IPS DF 6.9 (cell line): ENCODE measurements at regions not wholly inside any gene's neighbourhood (a gene's known extent, or its start where the extent isn't known, plus 50 kb on each side); places are given as distances from the start of the nearest gene placed in this dataset.

Experiments used
- DNase-seq: peaks from one replicate; pipeline ENCODE4 v3.0.0-alpha.2; 2013; ENCODE audit warnings: low read depth, low spot score
- H3K27ac ChIP-seq: one replicate; pipeline ENCODE4 v1.5.1; 2013; ENCODE audit warnings: low read length, control low read depth
- H3K27me3 ChIP-seq: 2 replicates; pipeline ENCODE4 v1.6.1; 2013; ENCODE audit warnings: mild to moderate bottlenecking, low read length; ENCODE audit not compliant: control insufficient read depth, insufficient read depth
- H3K36me3 ChIP-seq: 2 replicates; pipeline ENCODE4 v1.6.1; 2013; ENCODE audit warnings: low read length; ENCODE audit not compliant: control insufficient read depth, insufficient read depth
- H3K4me1 ChIP-seq: 2 replicates; pipeline ENCODE4 v1.6.1; 2013; ENCODE audit warnings: low read length; ENCODE audit not compliant: control insufficient read depth, insufficient read depth
- H3K4me3 ChIP-seq: 2 replicates; pipeline ENCODE4 v1.5.1; 2013; ENCODE audit warnings: mild to moderate bottlenecking, low read length
- H3K9me3 ChIP-seq: 2 replicates; pipeline ENCODE4 v1.6.1; 2013; ENCODE audit warnings: low read length, inconsistent platforms; ENCODE audit not compliant: control insufficient read depth, insufficient read depth
- WGBS: extraction: QIAGEN DNeasy Blood & Tissue Kit; methylation state at CpG from one replicate; pipeline ENCODE4 v1.1.7; 2013; ENCODE audit warnings: mixed read lengths, missing lambda C conversion rate; ENCODE audit not compliant: insufficient read length, insufficient coverage; 5-methylcytosine and 5-hydroxymethylcytosine counted together

- no peak overlapping the region for H3K27ac ChIP-seq
- no peak for DNase-seq
- no CpG with 5 or more reads among the region's 1 CpG for WGBS
- no peak overlapping the region for H3K4me3 ChIP-seq
- no peaks in the 10 kb centered on the region for H3K36me3 ChIP-seq
- no peaks in the 10 kb centered on the region for H3K9me3 ChIP-seq
- no peaks in the 10 kb centered on the region for H3K27me3 ChIP-seq
- no peaks in the 10 kb centered on the region for H3K4me1 ChIP-seq
These were observed 457.9 kb downstream of the TBC1D32 start for GRCh38 chr6:120876424-120876823.

DNA sequence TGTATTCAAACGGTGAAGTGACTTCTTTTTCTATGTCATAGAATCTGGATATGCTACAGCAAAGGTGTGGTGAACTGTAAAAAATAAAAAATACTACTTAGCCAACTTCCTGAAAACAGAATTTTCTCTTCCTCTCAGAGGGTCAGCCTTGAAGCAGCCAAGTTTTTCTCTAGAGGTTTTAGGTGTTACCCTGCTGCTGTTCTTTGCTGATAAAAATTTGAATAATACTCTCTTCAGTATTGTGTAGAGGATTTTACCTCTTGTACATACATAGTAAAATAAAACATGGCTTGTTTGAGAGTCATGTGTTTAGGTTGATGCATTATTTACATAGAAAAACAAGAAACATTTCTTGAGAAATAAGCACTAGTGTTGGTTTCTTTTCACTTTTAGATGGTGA lies 458.4 kb downstream of the TBC1D32 start:
- H3K9me3 ChIP-seq, result no peaks in the 10 kb centered on the region
- no peaks in the 10 kb centered on the region for H3K36me3 ChIP-seq
- no peak for DNase-seq
- no peak overlapping the region for H3K27ac ChIP-seq
- H3K4me3 ChIP-seq, result no peak overlapping the region
- no CpG with 5 or more reads among the region's 1 CpG for WGBS
- no peaks in the 10 kb centered on the region for H3K27me3 ChIP-seq
- no peaks in the 10 kb centered on the region for H3K4me1 ChIP-seq

GRCh38 chr6:120874422-120874821 lies 459.9 kb downstream of the TBC1D32 start:
- no peaks in the 10 kb centered on the region for H3K4me1 ChIP-seq
- no peak for DNase-seq
- no peak overlapping the region for H3K27ac ChIP-seq
- WGBS, result no CpG with 5 or more reads among the region's 6 CpGs
- H3K27me3 ChIP-seq, result no peaks in the 10 kb centered on the region
- H3K9me3 ChIP-seq, result no peaks in the 10 kb centered on the region
- no peak overlapping the region for H3K4me3 ChIP-seq
- H3K36me3 ChIP-seq, result no peaks in the 10 kb centered on the region

GRCh38 chr6:120873125-120873865 lies 461.0 kb downstream of the TBC1D32 start:
- H3K27me3 ChIP-seq, result no peaks in the 10 kb centered on the region
- H3K9me3 ChIP-seq, result no peaks in the 10 kb centered on the region
- no peak overlapping the region for H3K27ac ChIP-seq
- H3K4me3 ChIP-seq, result no peak overlapping the region
- H3K4me1 ChIP-seq, result no peaks in the 10 kb centered on the region
- no CpG with 5 or more reads among the region's 7 CpGs for WGBS
- no peak for DNase-seq
- no peaks in the 10 kb centered on the region for H3K36me3 ChIP-seq

GRCh38 chr6:120872262-120872578 lies 462.1 kb downstream of the TBC1D32 start:
- Histone ChIP-seq H3K4me3 (no peak overlapping the region), H3K36me3 (no peaks in the 10 kb centered on the region), H3K27ac (no peak overlapping the region), H3K4me1 (no peaks in the 10 kb centered on the region), H3K9me3 (no peaks in the 10 kb centered on the region), H3K27me3 (no peaks in the 10 kb centered on the region)
- no peak for DNase-seq
- WGBS, result no CpG with 5 or more reads among the region's 10 CpGs

DNA sequence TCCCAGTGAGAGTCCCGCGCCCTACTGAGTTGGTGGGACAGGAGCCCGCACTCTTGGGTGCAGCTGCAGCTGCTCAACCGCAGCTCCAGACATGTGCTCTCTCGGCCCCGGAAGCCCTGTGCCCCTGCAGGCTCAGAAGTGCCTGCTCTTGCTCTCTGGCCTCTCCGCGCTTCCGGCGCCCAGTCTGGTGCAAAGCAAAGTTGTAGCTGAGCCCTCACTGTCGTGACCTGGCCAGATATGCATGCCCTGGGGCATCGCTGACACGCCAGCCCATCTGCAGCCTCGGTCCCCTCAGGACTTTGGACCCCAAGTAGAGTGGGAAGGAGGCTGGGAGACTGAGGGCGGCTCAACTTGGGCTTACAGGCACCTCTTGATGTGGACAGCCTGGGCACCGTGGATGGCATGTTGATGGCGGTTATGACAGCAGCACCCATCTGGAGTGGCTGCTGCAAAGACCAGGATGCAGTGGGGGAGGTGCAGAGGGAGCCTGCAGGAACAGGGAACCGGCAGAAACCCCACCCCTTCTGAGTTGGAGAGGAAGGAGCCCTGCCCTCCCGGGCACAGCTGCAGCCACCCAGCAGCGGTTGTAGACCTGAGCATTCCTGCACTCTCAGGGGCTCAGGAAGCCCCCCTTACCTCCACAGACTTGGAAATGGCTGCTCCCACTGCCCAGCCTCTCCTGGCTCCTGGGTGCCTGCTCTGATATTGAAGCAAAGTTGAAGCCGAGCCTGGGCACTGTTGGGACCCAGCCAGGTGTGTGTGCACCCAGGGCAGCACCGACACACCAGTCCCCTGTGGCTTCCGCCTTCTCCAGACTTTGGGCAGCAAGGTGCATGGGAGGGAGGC lies 462.6 kb downstream of the TBC1D32 start:
- Histone ChIP-seq H3K27ac (no peak overlapping the region), H3K27me3 (no peaks in the 10 kb centered on the region), H3K4me1 (no peaks in the 10 kb centered on the region), H3K9me3 (no peaks in the 10 kb centered on the region), H3K36me3 (no peaks in the 10 kb centered on the region), H3K4me3 (no peak overlapping the region)
- no CpG with 5 or more reads among the region's 23 CpGs for WGBS
- no peak for DNase-seq

DNA sequence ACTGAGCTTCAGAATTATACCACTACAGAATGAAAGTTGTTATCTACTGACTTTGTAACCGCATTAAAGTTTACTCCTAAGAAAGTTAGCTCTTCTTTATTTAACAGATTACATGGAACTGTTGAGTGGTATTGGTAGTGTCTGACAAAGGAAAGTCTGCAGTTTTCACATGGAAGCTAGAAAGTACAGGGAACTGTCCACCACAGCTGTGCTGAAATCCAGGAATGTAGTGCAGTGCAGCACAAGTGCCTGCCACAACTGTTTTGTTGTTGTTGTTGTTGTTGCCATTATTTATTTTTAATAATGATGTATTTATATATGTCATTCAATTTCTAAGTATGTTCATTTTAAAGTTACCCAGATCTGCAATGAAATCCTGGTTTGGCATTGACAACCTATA lies 464.9 kb downstream of the TBC1D32 start:
- DNase-seq, result no peak
- no CpG with 5 or more reads among the region's 1 CpG for WGBS
- Histone ChIP-seq H3K27ac (no peak overlapping the region), H3K9me3 (no peaks in the 10 kb centered on the region), H3K27me3 (no peaks in the 10 kb centered on the region), H3K4me1 (no peaks in the 10 kb centered on the region), H3K36me3 (no peaks in the 10 kb centered on the region), H3K4me3 (no peak overlapping the region)

DNA sequence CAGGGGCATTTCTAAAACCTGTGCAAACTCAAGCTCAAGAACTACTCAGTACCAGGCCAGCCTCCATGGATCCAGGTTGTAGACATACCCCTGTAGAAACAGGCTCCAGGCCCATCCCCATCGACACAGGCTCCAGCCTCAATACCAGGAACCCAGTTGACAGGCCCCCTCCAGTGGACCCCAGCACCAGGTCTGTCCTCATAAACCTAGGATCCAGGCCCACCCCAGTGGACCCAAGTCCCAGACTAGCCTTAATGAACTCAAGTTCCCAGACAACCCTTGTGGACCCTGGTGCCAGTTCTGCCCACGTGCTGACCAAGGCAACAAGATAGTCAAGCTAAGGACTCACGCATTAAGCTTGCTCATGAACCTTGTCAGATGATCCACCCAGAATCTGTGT lies 476.9 kb downstream of the TBC1D32 start:
- Histone ChIP-seq H3K27me3 (no peaks in the 10 kb centered on the region), H3K9me3 (no peaks in the 10 kb centered on the region), H3K4me3 (no peak overlapping the region), H3K36me3 (no peaks in the 10 kb centered on the region), H3K27ac (no peak overlapping the region), H3K4me1 (no peaks in the 10 kb centered on the region)
- no CpG with 5 or more reads among the region's 3 CpGs for WGBS
- no peak for DNase-seq

DNA sequence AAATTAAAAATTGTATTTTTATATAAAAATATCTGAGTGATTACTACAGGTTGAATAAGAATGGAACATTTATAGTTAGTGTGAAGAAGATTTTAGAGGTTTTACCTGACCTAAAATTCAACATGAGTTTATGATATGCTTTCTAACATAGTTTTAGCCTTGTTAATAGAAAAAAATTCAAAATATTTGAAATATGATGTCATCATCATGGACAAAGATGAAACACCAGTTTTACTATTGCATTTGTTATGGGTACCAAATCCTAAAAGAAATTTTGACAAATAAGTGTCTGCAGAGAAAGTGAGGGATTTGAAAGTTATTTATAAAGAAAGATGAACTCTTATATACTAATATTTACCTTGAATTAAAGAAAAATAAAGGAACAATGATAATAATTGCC lies 479.7 kb downstream of the TBC1D32 start:
- no peak for DNase-seq
- Histone ChIP-seq H3K4me3 (no peak overlapping the region), H3K27me3 (no peaks in the 10 kb centered on the region), H3K27ac (no peak overlapping the region), H3K9me3 (no peaks in the 10 kb centered on the region), H3K4me1 (no peaks in the 10 kb centered on the region), H3K36me3 (no peaks in the 10 kb centered on the region)

GRCh38 chr6:120853489-120853888 lies 480.8 kb downstream of the TBC1D32 start:
- H3K4me1 ChIP-seq, result no peaks in the 10 kb centered on the region
- no peak overlapping the region for H3K27ac ChIP-seq
- H3K4me3 ChIP-seq, result no peak overlapping the region
- no CpG with 5 or more reads among the region's 2 CpGs for WGBS
- H3K36me3 ChIP-seq, result no peaks in the 10 kb centered on the region
- no peaks in the 10 kb centered on the region for H3K9me3 ChIP-seq
- no peak for DNase-seq
- no peaks in the 10 kb centered on the region for H3K27me3 ChIP-seq
